Heart left ventricle (tissue), 13 donors: ENCODE measurements at regions not wholly inside any gene's neighbourhood (a gene's known extent, or its start where the extent isn't known, plus 50 kb on each side); places are given as distances from the start of the nearest gene placed in this dataset.

Experiments
- POLR2A ChIP-seq, 2 donors: fragments of 450-650 bp; IDR thresholded peaks; one replicate each; pipeline ENCODE4 v1.6.1; 2017; ENCODE audit warnings: antibody characterized with exemption in 2 of 2, mild to moderate bottlenecking in 2 of 2, moderate library complexity in 2 of 2
- TF ChIP-seq, protein P1 (sequence below), 12 donors: fragments of 200-600 bp; sonication (generic) in 4 of 12; IDR thresholded peaks; one replicate each; pipeline versions ENCODE4 v1.5.0 to v1.8.0; 2018 to 2022; ENCODE audit warnings: antibody characterized with exemption in 12 of 12, mild to moderate bottlenecking in 5 of 12
- donor health status: ischemic (EF 13 %, LVEDD 7.1; RV severe dilation, severe dysfunction).
- donor health status: DM: no; HTN: yes; CAD: no.
- donor health status: DM: no; HTN: no; CAD: no.
- donor health status: ischemic (EF 25% LVEDD 6.9; RV normal size, moderate dysfunction).
- donor health status: ischemic (EF 25% LVEDD 5.7; RV mildly dilated, moderate dysfunction).
- donor health status: ischemic (EF 35%, LVEDD 5.7; RV mildly dilated, moderate dysfunction).
- donor health status: nonischemic (EF 11% LVEDD 7.7; RV severe dilation, severe dysfunction).
- donor health status: DM: yes; HTN: yes; CAD: no.
- donor health status: PGD.
- donor health status: ischemic (EF 29% LVEDD 5.4; RV normal size, mild dysfunction).
- donor health status: nonischemic (EF 23%, LVEDD 6.1; RV moderate dilation, normal function).

DNA sequence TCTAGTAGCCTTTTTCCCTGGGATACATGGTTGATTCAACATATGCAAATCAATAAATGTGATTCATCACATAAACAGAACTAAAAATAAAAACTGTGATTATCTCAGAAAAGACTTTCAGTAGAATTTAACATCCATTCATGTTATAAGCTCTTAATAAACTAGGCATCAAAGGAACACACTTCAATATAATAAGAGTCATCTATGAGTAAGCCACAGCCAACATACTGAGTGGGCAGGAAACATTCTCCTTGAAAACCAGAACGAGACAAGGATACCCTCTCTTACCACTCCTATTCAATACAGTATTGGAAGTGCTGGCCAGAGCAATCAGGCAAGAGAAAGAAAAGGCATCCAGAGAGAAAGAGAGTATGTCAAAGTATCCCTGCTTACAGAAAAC is 239.9 kb downstream of the ATPSCKMT start:
- TF ChIP-seq, protein P1, sequence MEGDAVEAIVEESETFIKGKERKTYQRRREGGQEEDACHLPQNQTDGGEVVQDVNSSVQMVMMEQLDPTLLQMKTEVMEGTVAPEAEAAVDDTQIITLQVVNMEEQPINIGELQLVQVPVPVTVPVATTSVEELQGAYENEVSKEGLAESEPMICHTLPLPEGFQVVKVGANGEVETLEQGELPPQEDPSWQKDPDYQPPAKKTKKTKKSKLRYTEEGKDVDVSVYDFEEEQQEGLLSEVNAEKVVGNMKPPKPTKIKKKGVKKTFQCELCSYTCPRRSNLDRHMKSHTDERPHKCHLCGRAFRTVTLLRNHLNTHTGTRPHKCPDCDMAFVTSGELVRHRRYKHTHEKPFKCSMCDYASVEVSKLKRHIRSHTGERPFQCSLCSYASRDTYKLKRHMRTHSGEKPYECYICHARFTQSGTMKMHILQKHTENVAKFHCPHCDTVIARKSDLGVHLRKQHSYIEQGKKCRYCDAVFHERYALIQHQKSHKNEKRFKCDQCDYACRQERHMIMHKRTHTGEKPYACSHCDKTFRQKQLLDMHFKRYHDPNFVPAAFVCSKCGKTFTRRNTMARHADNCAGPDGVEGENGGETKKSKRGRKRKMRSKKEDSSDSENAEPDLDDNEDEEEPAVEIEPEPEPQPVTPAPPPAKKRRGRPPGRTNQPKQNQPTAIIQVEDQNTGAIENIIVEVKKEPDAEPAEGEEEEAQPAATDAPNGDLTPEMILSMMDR (IDR thresholded peaks at IDR 0.05) = no peak
- no peak for TF ChIP-seq POLR2A (IDR thresholded peaks at IDR 0.05)
